SU-DHL-6 (cell line): ENCODE measurements at regions not wholly inside any gene's neighbourhood (a gene's known extent, or its start where the extent isn't known, plus 50 kb on each side); places are given as distances from the start of the nearest gene placed in this dataset.

Experiments used
- H2AFZ ChIP-seq: fragments of 200-600 bp; sonication (generic); 2 replicates; pipeline ENCODE4 v1.6.1; 2014; ENCODE audit warnings: low read depth, mild to moderate bottlenecking, moderate library complexity, mixed read lengths, antibody characterized with exemption, low read length; ENCODE audit not compliant: severe bottlenecking
- H3F3A ChIP-seq: fragments of 200-600 bp; shearing (Covaris generic); 2 replicates; pipeline ENCODE4 v1.6.0; 2016; ENCODE audit warnings: antibody characterized with exemption, mild to moderate bottlenecking; ENCODE audit not compliant: insufficient read depth
- H3K27ac ChIP-seq: fragments of 200-600 bp; sonication (generic); 2 replicates; pipeline ENCODE4 v1.5.1; 2016; ENCODE audit warnings: low read depth, mild to moderate bottlenecking, low read length, moderate library complexity, mixed read lengths
- H3K27me3 ChIP-seq: fragments of 200-600 bp; sonication (generic), shearing (Covaris generic); 2 replicates; pipeline ENCODE4 v1.6.0; 2014; ENCODE audit warnings: mild to moderate bottlenecking, low read length
- H3K36me3 ChIP-seq: fragments of 200-600 bp; sonication (generic); 2 replicates; pipeline ENCODE4 v1.6.1; 2014; ENCODE audit warnings: mild to moderate bottlenecking, low read length, mixed read lengths
- H3K4me2 ChIP-seq: fragments of 300-600, 200-600 bp; shearing (Covaris generic), sonication (generic); 2 replicates; pipeline ENCODE4 v1.6.0; 2014; ENCODE audit warnings: low read length, low read depth, mild to moderate bottlenecking; ENCODE audit not compliant: poor library complexity, severe bottlenecking
- H3K4me3 ChIP-seq: fragments of 200-600 bp; sonication (generic); 2 replicates; pipeline ENCODE4 v1.5.1; 2014; ENCODE audit warnings: antibody characterized with exemption, low read length, mild to moderate bottlenecking, mixed read lengths; ENCODE audit not compliant: insufficient read depth, poor library complexity, severe bottlenecking
- H3K79me2 ChIP-seq: fragments of 200-600 bp; sonication (generic); 2 replicates; pipeline ENCODE4 v1.6.1; 2014; ENCODE audit warnings: mild to moderate bottlenecking, low read length, moderate library complexity; ENCODE audit not compliant: insufficient read depth
- H3K9ac ChIP-seq: fragments of 200-600 bp; sonication (generic); 2 replicates; pipeline ENCODE4 v1.7.0; 2014; ENCODE audit warnings: mild to moderate bottlenecking, low read length
- H3K9me2 ChIP-seq: fragments of 200-600 bp; sonication (generic); replicated peaks from 2 replicates; pipeline ENCODE4 v1.6.1; 2014; ENCODE audit warnings: low read length; ENCODE audit not compliant: insufficient read depth
- H3K9me3 ChIP-seq: fragments of 200-600 bp; sonication (generic); 2 replicates; pipeline ENCODE4 v1.6.1; 2014; ENCODE audit warnings: low read length, mixed read lengths; ENCODE audit not compliant: insufficient read depth
- H4K20me1 ChIP-seq: fragments of 200-600 bp; sonication (generic); 2 replicates; pipeline ENCODE4 v1.6.1; 2014; ENCODE audit warnings: low read depth, mild to moderate bottlenecking, antibody characterized with exemption, low read length, moderate library complexity, mixed read lengths
- CTCF ChIP-seq: fragments of 200-600 bp; sonication (generic); IDR thresholded peaks from one replicate; pipeline ENCODE4 v1.5.1; 2017; ENCODE audit warnings: antibody characterized with exemption, mild to moderate bottlenecking, low read length, moderate library complexity; ENCODE audit not compliant: insufficient read depth, poor library complexity, severe bottlenecking
- EZH2phosphoT487 ChIP-seq: fragments of 200-600 bp; sonication (generic), shearing (Covaris generic); conservative IDR thresholded peaks from 2 replicates; pipeline ENCODE4 v1.6.1; 2018; ENCODE audit warnings: mild to moderate bottlenecking, antibody characterized with exemption, low read length, moderate library complexity, mixed read lengths

DNA sequence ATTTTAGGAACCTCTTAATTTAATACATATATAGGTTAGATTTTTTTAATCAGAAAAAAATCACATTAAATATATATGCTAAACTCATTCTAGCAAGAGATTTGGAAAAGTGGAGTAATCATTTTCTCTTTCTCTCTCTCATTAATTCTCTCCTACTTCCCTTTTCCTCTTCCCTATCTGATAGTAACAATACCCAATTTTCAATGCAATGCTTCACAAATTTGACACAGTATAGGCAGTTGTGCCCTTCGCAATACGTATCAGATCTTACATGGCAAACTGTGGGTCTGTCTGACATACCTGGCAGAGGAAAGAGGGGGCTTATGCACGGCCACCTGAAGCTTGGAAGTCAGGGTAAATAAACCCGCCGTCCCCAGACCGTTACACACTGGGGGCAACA lies 444.3 kb downstream of the NBAS start:
- TF ChIP-seq CTCF (no peak), EZH2phosphoT487 (no peak)
- H3K79me2 ChIP-seq, result no peaks in the 10 kb centered on the region
- H3F3A ChIP-seq, result no peaks in the 10 kb centered on the region
- no peak overlapping the region for H3K4me2 ChIP-seq
- no peak overlapping the region for H3K27ac ChIP-seq
- no peak overlapping the region for H3K4me3 ChIP-seq
- no peaks in the 10 kb centered on the region for H4K20me1 ChIP-seq
- H3K36me3 ChIP-seq, result no peaks in the 10 kb centered on the region; the same call in 1 of the 2 replicates
- no peaks in the 10 kb centered on the region for H3K27me3 ChIP-seq
- H3K9me3 ChIP-seq, result 0 out of 2 replicates have a peak, but pooled peaks cover 5% of the 10 kb centered on the region
- no peaks in the 10 kb centered on the region for H3K9me2 ChIP-seq
- no peak overlapping the region for H2AFZ ChIP-seq
- no peak overlapping the region for H3K9ac ChIP-seq
